H9 (cell line): ENCODE measurements at regions not wholly inside any gene's neighbourhood (a gene's known extent, or its start where the extent isn't known, plus 50 kb on each side); places are given as distances from the start of the nearest gene placed in this dataset.

Experiments
- DNase-seq: peaks from one replicate; pipeline ENCODE4 v3.0.0-alpha.2; 2017
- H2AFZ ChIP-seq: one replicate; pipeline ENCODE4 v1.6.1; 2013; ENCODE audit warnings: mild to moderate bottlenecking, low read length, control low read depth, moderate library complexity
- H2AK5ac ChIP-seq: 2 replicates; pipeline ENCODE4 v1.6.1; 2013; ENCODE audit warnings: low read length, control low read depth, mixed read lengths; ENCODE audit not compliant: insufficient read length
- H2BK120ac ChIP-seq: one replicate; pipeline ENCODE4 v1.6.1; 2013; ENCODE audit warnings: low read depth, mild to moderate bottlenecking, low read length, control low read depth, inconsistent platforms; ENCODE audit not compliant: poor library complexity, severe bottlenecking
- H2BK12ac ChIP-seq: 2 replicates; pipeline ENCODE4 v1.6.1; 2013; ENCODE audit warnings: low read length, control low read depth, mixed read lengths, low read depth; ENCODE audit not compliant: insufficient read length
- H2BK15ac ChIP-seq: 2 replicates; pipeline ENCODE4 v1.6.1; 2013; ENCODE audit warnings: low read depth, low read length, control low read depth
- H2BK20ac ChIP-seq: one replicate; pipeline ENCODE4 v1.6.1; 2013; ENCODE audit warnings: low read depth, mild to moderate bottlenecking, low read length, control low read depth, inconsistent platforms; ENCODE audit not compliant: poor library complexity, severe bottlenecking
- H2BK5ac ChIP-seq: 2 replicates; pipeline ENCODE4 v1.6.1; 2013; ENCODE audit warnings: low read length, control low read depth, mixed read lengths; ENCODE audit not compliant: insufficient read length
- H3K14ac ChIP-seq: 2 replicates; pipeline ENCODE4 v1.6.1; 2013; ENCODE audit warnings: low read length, control low read depth; ENCODE audit not compliant: insufficient read depth
- H3K18ac ChIP-seq: 2 replicates; pipeline ENCODE4 v1.6.1; 2013; ENCODE audit warnings: low read depth, mild to moderate bottlenecking, mixed read lengths, low read length, control low read depth; ENCODE audit not compliant: insufficient read length
- H3K23ac ChIP-seq: 2 replicates; pipeline ENCODE4 v1.6.1; 2013; ENCODE audit warnings: low read length, control low read depth, mixed read lengths, low read depth; ENCODE audit not compliant: insufficient read length
- H3K23me2 ChIP-seq: 2 replicates; pipeline ENCODE4 v1.6.1; 2013; ENCODE audit warnings: low read depth, mild to moderate bottlenecking, mixed read lengths, low read length, control low read depth; ENCODE audit not compliant: insufficient read length, poor library complexity, severe bottlenecking
- H3K27ac ChIP-seq: 2 replicates; pipeline ENCODE4 v1.5.1; 2013; ENCODE audit warnings: low read length, control low read depth, mixed read lengths, low read depth; ENCODE audit not compliant: insufficient read length
- H3K27me3 ChIP-seq: 2 replicates; pipeline ENCODE4 v1.6.1; 2013; ENCODE audit warnings: low read length, control low read depth, inconsistent platforms; ENCODE audit not compliant: insufficient read depth
- H3K4ac ChIP-seq: 2 replicates; pipeline ENCODE4 v1.6.1; 2013; ENCODE audit warnings: low read depth, mild to moderate bottlenecking, control low read depth, inconsistent platforms, low read length, moderate library complexity
- H3K4me1 ChIP-seq: 2 replicates; pipeline ENCODE4 v1.6.1; 2013; ENCODE audit warnings: low read length, control low read depth, inconsistent platforms; ENCODE audit not compliant: insufficient read depth
- H3K4me2 ChIP-seq: 2 replicates; pipeline ENCODE4 v1.6.1; 2013; ENCODE audit warnings: low read length, control low read depth, mixed read lengths; ENCODE audit not compliant: insufficient read length, insufficient read depth
- H3K56ac ChIP-seq: 2 replicates; pipeline ENCODE4 v1.6.1; 2013; ENCODE audit warnings: low read depth, mild to moderate bottlenecking, mixed read lengths, low read length, control low read depth; ENCODE audit not compliant: insufficient read length
- H3K79me1 ChIP-seq: 2 replicates; pipeline ENCODE4 v1.6.1; 2013; ENCODE audit warnings: low read depth, mild to moderate bottlenecking, moderate library complexity, low read length, control low read depth, inconsistent platforms; ENCODE audit not compliant: insufficient read depth, poor library complexity, severe bottlenecking
- H3K79me2 ChIP-seq: 2 replicates; pipeline ENCODE4 v1.6.1; 2013; ENCODE audit warnings: low read length, control low read depth, inconsistent platforms; ENCODE audit not compliant: insufficient read depth
- H3K9ac ChIP-seq: 2 replicates; pipeline ENCODE4 v1.6.1; 2013; ENCODE audit warnings: low read length, control low read depth, mixed read lengths; ENCODE audit not compliant: insufficient read length; ENCODE audit errors: extremely low read depth
- H3K9me3 ChIP-seq: one replicate; pipeline ENCODE4 v1.6.1; 2013; ENCODE audit warnings: low read depth, low read length, inconsistent platforms; ENCODE audit not compliant: control insufficient read depth
- H3T11ph ChIP-seq: one replicate; pipeline ENCODE4 v1.6.1; 2013; ENCODE audit warnings: mild to moderate bottlenecking, low read length, control low read depth, inconsistent platforms
- H4K20me1 ChIP-seq: one replicate; pipeline ENCODE4 v1.6.1; 2013; ENCODE audit not compliant: control insufficient read depth, insufficient read length, insufficient read depth
- H4K5ac ChIP-seq: 2 replicates; pipeline ENCODE4 v1.6.1; 2013; ENCODE audit warnings: low read depth, mild to moderate bottlenecking, mixed read lengths, low read length, control low read depth; ENCODE audit not compliant: insufficient read length
- H4K8ac ChIP-seq: replicated peaks from 2 replicates; pipeline ENCODE4 v1.6.1; 2013; ENCODE audit warnings: low read length, control low read depth, mixed read lengths, low read depth; ENCODE audit not compliant: insufficient read length
- H4K91ac ChIP-seq: 2 replicates; pipeline ENCODE4 v1.6.1; 2013; ENCODE audit warnings: low read depth, mild to moderate bottlenecking, moderate library complexity, mixed read lengths, low read length, control low read depth; ENCODE audit not compliant: insufficient read length
- H3K27ac Mint-ChIP-seq, 3 experiments: 2 replicates in 2 of 3; 3 replicates in 1 of 3; pipeline ENCODE4 v1.8.0; 2020 to 2021; ENCODE audit warnings: mixed read lengths in 3 of 3, mild to moderate bottlenecking in 1 of 3, moderate library complexity in 1 of 3
- H3K27me3 Mint-ChIP-seq: 2 replicates; pipeline ENCODE4 v1.8.0; 2021; ENCODE audit warnings: low read depth, mild to moderate bottlenecking, moderate library complexity, mixed read lengths
- H3K36me3 Mint-ChIP-seq, 3 experiments: 2 replicates in 2 of 3; 3 replicates in 1 of 3; pipeline ENCODE4 v1.8.0; 2020 to 2021; ENCODE audit warnings: low read depth in 3 of 3, mixed read lengths in 3 of 3; ENCODE audit not compliant: insufficient read depth in 1 of 3
- H3K4me1 Mint-ChIP-seq, 2 experiments: 2 replicates each; pipeline ENCODE4 v1.8.0; 2020; ENCODE audit warnings: mixed read lengths in 2 of 2
- H3K4me3 Mint-ChIP-seq, 2 experiments: 2 replicates in 1 of 2; 3 replicates in 1 of 2; pipeline ENCODE4 v1.8.0; 2020 to 2021; ENCODE audit warnings: mild to moderate bottlenecking in 2 of 2, mixed read lengths in 2 of 2, moderate library complexity in 1 of 2
- H3K9me3 Mint-ChIP-seq, 2 experiments: 2 replicates in 1 of 2; 3 replicates in 1 of 2; pipeline ENCODE4 v1.8.0; 2020; ENCODE audit warnings: mild to moderate bottlenecking in 2 of 2, mixed read lengths in 2 of 2, moderate library complexity in 1 of 2
- WGBS: extraction: QIAGEN DNeasy Blood & Tissue Kit; methylation state at CpG from one replicate; pipeline ENCODE4 v1.1.7; 2013; ENCODE audit warnings: missing lambda C conversion rate, low lambda C conversion rate, mixed read lengths; ENCODE audit not compliant: insufficient read length; ENCODE audit errors: extremely low coverage; 5-methylcytosine and 5-hydroxymethylcytosine counted together
- TF ChIP-seq, protein P1 (sequence below): fragments of 200-600 bp; sonication (generic); conservative IDR thresholded peaks from 3 replicates; pipeline ENCODE4 v1.8.0; 2021; ENCODE audit warnings: antibody characterized with exemption, mild to moderate bottlenecking

DNA sequence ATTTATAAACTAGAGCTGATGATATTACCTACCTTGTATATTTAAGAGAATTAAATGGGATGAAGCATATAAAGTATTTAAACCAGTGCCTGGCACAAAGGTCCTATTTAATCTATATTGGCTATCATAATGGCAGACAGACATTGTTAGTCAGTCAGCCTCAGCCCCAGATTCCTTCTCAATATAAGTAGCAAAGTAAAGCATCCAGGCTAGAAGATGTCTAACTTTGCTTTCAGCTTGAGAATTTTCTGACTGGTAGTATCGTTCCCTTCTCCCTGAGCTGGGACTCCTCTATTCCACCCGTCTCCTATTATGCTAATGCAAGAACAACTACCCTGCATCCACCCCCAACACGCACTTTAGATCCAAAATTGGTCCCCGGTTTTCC lies 215.7 kb upstream of the SIX2 start:
- H3K79me1 ChIP-seq = no peaks in the 10 kb centered on the region
- H2AFZ ChIP-seq = no peak overlapping the region
- Mint-ChIP-seq H3K4me3 (no peak overlapping the region), H3K27me3 (peaks cover 4% of the 10 kb centered on the region), H3K27ac (no peak overlapping the region), H3K9me3 (peaks cover 0 to 7% of the 10 kb centered on the region in 2 experiments; a peak in 3 of 5 replicates), H3K4me1 (peaks cover 13 to 15% of the 10 kb centered on the region in 2 experiments), H3K36me3 (peaks cover 0 to 6% (median 0%) of the 10 kb centered on the region in 3 experiments; a peak in 1 of 7 replicates)
- no peak overlapping the region for H3K9ac ChIP-seq
- TF ChIP-seq, protein P1, sequence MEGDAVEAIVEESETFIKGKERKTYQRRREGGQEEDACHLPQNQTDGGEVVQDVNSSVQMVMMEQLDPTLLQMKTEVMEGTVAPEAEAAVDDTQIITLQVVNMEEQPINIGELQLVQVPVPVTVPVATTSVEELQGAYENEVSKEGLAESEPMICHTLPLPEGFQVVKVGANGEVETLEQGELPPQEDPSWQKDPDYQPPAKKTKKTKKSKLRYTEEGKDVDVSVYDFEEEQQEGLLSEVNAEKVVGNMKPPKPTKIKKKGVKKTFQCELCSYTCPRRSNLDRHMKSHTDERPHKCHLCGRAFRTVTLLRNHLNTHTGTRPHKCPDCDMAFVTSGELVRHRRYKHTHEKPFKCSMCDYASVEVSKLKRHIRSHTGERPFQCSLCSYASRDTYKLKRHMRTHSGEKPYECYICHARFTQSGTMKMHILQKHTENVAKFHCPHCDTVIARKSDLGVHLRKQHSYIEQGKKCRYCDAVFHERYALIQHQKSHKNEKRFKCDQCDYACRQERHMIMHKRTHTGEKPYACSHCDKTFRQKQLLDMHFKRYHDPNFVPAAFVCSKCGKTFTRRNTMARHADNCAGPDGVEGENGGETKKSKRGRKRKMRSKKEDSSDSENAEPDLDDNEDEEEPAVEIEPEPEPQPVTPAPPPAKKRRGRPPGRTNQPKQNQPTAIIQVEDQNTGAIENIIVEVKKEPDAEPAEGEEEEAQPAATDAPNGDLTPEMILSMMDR = no peak
- no peak overlapping the region for H2BK15ac ChIP-seq
- no peaks in the 10 kb centered on the region for H3K9me3 ChIP-seq
- no peak overlapping the region for H3K27ac ChIP-seq
- no peaks in the 10 kb centered on the region for H3K23me2 ChIP-seq
- H4K20me1 ChIP-seq = no peaks in the 10 kb centered on the region
- H3K4ac ChIP-seq = no peak overlapping the region
- H4K91ac ChIP-seq = no peak overlapping the region
- DNase-seq = no peak
- no peak overlapping the region for H2BK20ac ChIP-seq
- H4K8ac ChIP-seq = no peak overlapping the region
- no peak overlapping the region for H3K23ac ChIP-seq
- WGBS = no CpG with 5 or more reads among the region's 4 CpGs
- H3K4me1 ChIP-seq = no peaks in the 10 kb centered on the region
- H4K5ac ChIP-seq = no peak overlapping the region
- no peak overlapping the region for H3T11ph ChIP-seq
- H2BK120ac ChIP-seq = no peak overlapping the region
- no peak overlapping the region for H3K14ac ChIP-seq
- no peak overlapping the region for H3K4me2 ChIP-seq
- no peaks in the 10 kb centered on the region for H3K79me2 ChIP-seq
- no peak overlapping the region for H2BK5ac ChIP-seq
- H2AK5ac ChIP-seq = no peak overlapping the region
- H2BK12ac ChIP-seq = no peak overlapping the region
- H3K56ac ChIP-seq = no peak overlapping the region
- no peaks in the 10 kb centered on the region for H3K27me3 ChIP-seq
- H3K18ac ChIP-seq = no peak overlapping the region
